NCI-H446 (cell line): ENCODE measurements at regions not wholly inside any gene's neighbourhood (a gene's known extent, or its start where the extent isn't known, plus 50 kb on each side); places are given as distances from the start of the nearest gene placed in this dataset.
"Not testable (repeated sequence)": the region's sequence is repeated elsewhere in the genome, so short reads cannot be mapped to it uniquely, and the experiment has no call there.

Experiments used
- DNase-seq, 2 experiments: peaks; one replicate each; lab custom pipeline; 2025; lab: John Stamatoyannopoulos, UW

GRCh38 chr4:62457356-62457755 lies 1257.2 kb downstream of the ADGRL3 start:
- no peak for DNase-seq

- DNase-seq = no peak
These were observed 1255.7 kb downstream of the ADGRL3 start for GRCh38 chr4:62455871-62456270.

- DNase-seq = no peak
These were observed 1254.4 kb downstream of the ADGRL3 start for GRCh38 chr4:62454535-62454934.

GRCh38 chr4:62450740-62451139 lies 1250.6 kb downstream of the ADGRL3 start:
- no peak for DNase-seq

GRCh38 chr4:62449538-62449937 lies 1249.4 kb downstream of the ADGRL3 start:
- DNase-seq = peak in 1 of 2 experiments; percentile 22

GRCh38 chr4:62448911-62449310 lies 1248.8 kb downstream of the ADGRL3 start:
- DNase-seq = peak in 1 of 2 experiments; percentile 15

- no peak for DNase-seq
These were observed 1238.9 kb downstream of the ADGRL3 start for GRCh38 chr4:62439051-62439450.

GRCh38 chr4:62434921-62435320 lies 1234.8 kb downstream of the ADGRL3 start:
- DNase-seq = no peak

- DNase-seq = not testable (repeated sequence)
These were observed 1231.5 kb downstream of the ADGRL3 start for GRCh38 chr4:62431513-62432231.

GRCh38 chr4:62429297-62429696 lies 1229.2 kb downstream of the ADGRL3 start:
- DNase-seq = no peak

GRCh38 chr4:62415256-62415655 lies 1215.1 kb downstream of the ADGRL3 start:
- no peak for DNase-seq

- DNase-seq = no peak
These were observed 1214.4 kb downstream of the ADGRL3 start for GRCh38 chr4:62414563-62414962.

GRCh38 chr4:62410371-62411003 lies 1210.4 kb downstream of the ADGRL3 start:
- no peak for DNase-seq

- no peak for DNase-seq
These were observed 1208.3 kb downstream of the ADGRL3 start for GRCh38 chr4:62408454-62408853.

GRCh38 chr4:62407534-62407933 lies 1207.4 kb downstream of the ADGRL3 start:
- DNase-seq = no peak

GRCh38 chr4:62402088-62402806 lies 1202.1 kb downstream of the ADGRL3 start:
- DNase-seq = no peak

GRCh38 chr4:62399242-62399641 lies 1199.1 kb downstream of the ADGRL3 start:
- no peak for DNase-seq

GRCh38 chr4:62398318-62398717 lies 1198.2 kb downstream of the ADGRL3 start:
- no peak for DNase-seq

GRCh38 chr4:62394766-62395165 lies 1194.6 kb downstream of the ADGRL3 start:
- DNase-seq = no peak

- DNase-seq = no peak
These were observed 1187.7 kb downstream of the ADGRL3 start for GRCh38 chr4:62387808-62388207.

- DNase-seq = no peak
These were observed 1177.6 kb downstream of the ADGRL3 start for GRCh38 chr4:62377700-62378099.

- no peak for DNase-seq
These were observed 1177.1 kb downstream of the ADGRL3 start for GRCh38 chr4:62377245-62377644.

GRCh38 chr4:62366939-62367338 lies 1166.8 kb downstream of the ADGRL3 start:
- DNase-seq = no peak
